Thyroid gland (tissue), 4 donors: ENCODE measurements at regions not wholly inside any gene's neighbourhood (a gene's known extent, or its start where the extent isn't known, plus 50 kb on each side); places are given as distances from the start of the nearest gene placed in this dataset.

Source experiments
- CTCF ChIP-seq, 6 experiments: fragments of 200-600 bp in 3 of 6; fragments of 450-650 bp in 3 of 6; sonication (generic) in 3 of 6; IDR thresholded peaks; one replicate each; pipeline ENCODE4 v1.5.1; 2016 to 2019; ENCODE audit warnings: antibody characterized with exemption in 6 of 6, mild to moderate bottlenecking in 2 of 6, inconsistent platforms in 1 of 6, moderate library complexity in 1 of 6
- POLR2A ChIP-seq, 2 donors: fragments of 450-650 bp; IDR thresholded peaks; one replicate each; pipeline ENCODE4 v1.6.1; 2017; ENCODE audit warnings: antibody characterized with exemption in 2 of 2, mild to moderate bottlenecking in 2 of 2, moderate library complexity in 1 of 2

GRCh38 chr18:6498289-6498856, 83.7 kb upstream of the L3MBTL4 start:
- TF ChIP-seq CTCF (IDR thresholded peaks at IDR 0.05) (no peak), POLR2A (IDR thresholded peaks at IDR 0.05) (no peak)
